ENCODE measurements at regions not wholly inside any gene's neighbourhood (a gene's known extent, or its start where the extent isn't known, plus 50 kb on each side); places are given as distances from the start of the nearest gene placed in this dataset.

DNA sequence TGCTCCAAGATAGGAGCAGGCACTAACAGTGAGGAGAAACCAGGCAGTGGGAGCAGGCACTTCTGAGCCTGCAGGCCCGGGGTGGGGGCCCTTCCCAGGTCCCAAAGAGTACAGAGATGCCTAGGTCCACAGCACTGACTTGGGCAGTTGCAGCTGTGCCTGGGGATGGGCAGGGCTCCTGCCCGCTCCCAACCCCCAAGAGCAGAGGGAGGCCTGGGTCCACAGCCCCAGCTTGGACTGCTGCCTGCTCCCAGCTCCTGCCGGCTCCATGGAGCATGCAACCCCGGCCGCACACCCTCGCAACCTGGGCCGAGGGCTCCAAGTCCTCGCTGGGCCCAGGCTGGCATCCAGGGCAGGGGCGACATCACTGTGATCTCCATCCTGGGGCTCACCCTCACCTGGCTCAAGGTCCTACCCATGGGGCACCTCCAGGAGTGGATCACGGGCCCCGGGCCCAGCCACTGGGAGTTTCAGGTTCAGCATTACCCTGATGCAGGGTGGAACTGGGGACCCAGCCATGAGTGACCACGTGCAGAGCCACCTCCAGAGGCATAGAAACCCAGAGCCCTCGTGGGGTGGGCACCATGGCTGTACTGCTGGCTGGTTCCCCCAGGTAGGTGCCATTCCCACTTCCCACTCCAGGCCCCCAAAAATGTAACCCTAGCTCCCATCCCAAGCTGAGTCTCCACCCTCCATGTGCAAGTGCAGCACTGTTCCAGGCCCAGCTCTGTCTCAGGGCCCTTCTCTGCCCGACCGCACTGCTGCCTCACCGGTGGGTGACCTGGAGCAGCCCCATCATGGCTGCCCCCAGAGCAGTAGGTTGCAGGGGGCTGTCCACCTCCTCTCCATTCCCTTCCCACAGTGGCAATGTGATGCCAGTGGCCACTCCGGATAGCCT is 325.6 kb downstream of the NR4A2 start:
- H3K4me1 ChIP-seq (ENCODE audit: control insufficient read depth in 1 of 2, insufficient read depth in 2 of 2, low read depth in 1 of 2, low read length in 1 of 2): no peaks in the 10 kb centered on the region
- H3K79me2 ChIP-seq (ENCODE audit: insufficient read depth): no peaks in the 10 kb centered on the region
- no peak for TF ChIP-seq RAD21 (IDR thresholded peaks at IDR 0.05; ENCODE audit: low read length)
- no peak for TF ChIP-seq USF2 (IDR thresholded peaks at IDR 0.05; ENCODE audit: borderline replicate concordance, low read depth, low read length)
- TF ChIP-seq JUND (IDR thresholded peaks at IDR 0.05): no peak
- TF ChIP-seq, protein P1, sequence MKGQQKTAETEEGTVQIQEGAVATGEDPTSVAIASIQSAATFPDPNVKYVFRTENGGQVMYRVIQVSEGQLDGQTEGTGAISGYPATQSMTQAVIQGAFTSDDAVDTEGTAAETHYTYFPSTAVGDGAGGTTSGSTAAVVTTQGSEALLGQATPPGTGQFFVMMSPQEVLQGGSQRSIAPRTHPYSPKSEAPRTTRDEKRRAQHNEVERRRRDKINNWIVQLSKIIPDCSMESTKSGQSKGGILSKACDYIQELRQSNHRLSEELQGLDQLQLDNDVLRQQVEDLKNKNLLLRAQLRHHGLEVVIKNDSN (IDR thresholded peaks at IDR 0.05; ENCODE audit: borderline replicate concordance, low read depth): no peak
- no peak for TF ChIP-seq MAX (IDR thresholded peaks at IDR 0.05; ENCODE audit: low read depth)
- no peak for TF ChIP-seq SMC3 (IDR thresholded peaks at IDR 0.05; ENCODE audit: low read depth, low read length)
- TF ChIP-seq, protein P2, sequence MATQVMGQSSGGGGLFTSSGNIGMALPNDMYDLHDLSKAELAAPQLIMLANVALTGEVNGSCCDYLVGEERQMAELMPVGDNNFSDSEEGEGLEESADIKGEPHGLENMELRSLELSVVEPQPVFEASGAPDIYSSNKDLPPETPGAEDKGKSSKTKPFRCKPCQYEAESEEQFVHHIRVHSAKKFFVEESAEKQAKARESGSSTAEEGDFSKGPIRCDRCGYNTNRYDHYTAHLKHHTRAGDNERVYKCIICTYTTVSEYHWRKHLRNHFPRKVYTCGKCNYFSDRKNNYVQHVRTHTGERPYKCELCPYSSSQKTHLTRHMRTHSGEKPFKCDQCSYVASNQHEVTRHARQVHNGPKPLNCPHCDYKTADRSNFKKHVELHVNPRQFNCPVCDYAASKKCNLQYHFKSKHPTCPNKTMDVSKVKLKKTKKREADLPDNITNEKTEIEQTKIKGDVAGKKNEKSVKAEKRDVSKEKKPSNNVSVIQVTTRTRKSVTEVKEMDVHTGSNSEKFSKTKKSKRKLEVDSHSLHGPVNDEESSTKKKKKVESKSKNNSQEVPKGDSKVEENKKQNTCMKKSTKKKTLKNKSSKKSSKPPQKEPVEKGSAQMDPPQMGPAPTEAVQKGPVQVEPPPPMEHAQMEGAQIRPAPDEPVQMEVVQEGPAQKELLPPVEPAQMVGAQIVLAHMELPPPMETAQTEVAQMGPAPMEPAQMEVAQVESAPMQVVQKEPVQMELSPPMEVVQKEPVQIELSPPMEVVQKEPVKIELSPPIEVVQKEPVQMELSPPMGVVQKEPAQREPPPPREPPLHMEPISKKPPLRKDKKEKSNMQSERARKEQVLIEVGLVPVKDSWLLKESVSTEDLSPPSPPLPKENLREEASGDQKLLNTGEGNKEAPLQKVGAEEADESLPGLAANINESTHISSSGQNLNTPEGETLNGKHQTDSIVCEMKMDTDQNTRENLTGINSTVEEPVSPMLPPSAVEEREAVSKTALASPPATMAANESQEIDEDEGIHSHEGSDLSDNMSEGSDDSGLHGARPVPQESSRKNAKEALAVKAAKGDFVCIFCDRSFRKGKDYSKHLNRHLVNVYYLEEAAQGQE (IDR thresholded peaks at IDR 0.05; ENCODE audit: low read depth, low read length): no peak
- no peak for TF ChIP-seq MEF2A (IDR thresholded peaks at IDR 0.05; ENCODE audit: borderline replicate concordance, low read depth)
- H3K36me3 ChIP-seq (replicated peaks in 1 of 2; ENCODE audit: control insufficient read depth in 1 of 2, insufficient read depth in 2 of 2, low read length in 1 of 2): no peaks in the 10 kb centered on the region
- H3K9me2 ChIP-seq: no peaks in the 10 kb centered on the region
- H3K9me3 ChIP-seq: no peaks in the 10 kb centered on the region
- no peaks in the 10 kb centered on the region for H4K20me1 ChIP-seq (ENCODE audit: insufficient read depth)
- H3K4me3 ChIP-seq (ENCODE audit: low read depth in 2 of 2, low read length in 1 of 2): no peak overlapping the region
- no peak overlapping the region for H3K9ac ChIP-seq
- CTCF ChIA-PET: no interaction called here
- no peaks in the 10 kb centered on the region for H3K27me3 ChIP-seq (ENCODE audit: insufficient read depth)
- no peak overlapping the region for H3K27ac ChIP-seq (ENCODE audit: low read depth in 2 of 2, low read length in 1 of 2)
- DNase-seq: peak; percentile 2
- 32% methylated on average over 7 of the region's 17 CpGs for WGBS (ENCODE audit: low lambda C conversion rate)
- no peak overlapping the region for H3K4me2 ChIP-seq
- POLR2A ChIA-PET: no interaction called here
- no peak overlapping the region for H2AFZ ChIP-seq (ENCODE audit: low read depth)
- H3F3A ChIP-seq (replicated peaks; ENCODE audit: insufficient read depth): no peaks in the 10 kb centered on the region

DNA sequence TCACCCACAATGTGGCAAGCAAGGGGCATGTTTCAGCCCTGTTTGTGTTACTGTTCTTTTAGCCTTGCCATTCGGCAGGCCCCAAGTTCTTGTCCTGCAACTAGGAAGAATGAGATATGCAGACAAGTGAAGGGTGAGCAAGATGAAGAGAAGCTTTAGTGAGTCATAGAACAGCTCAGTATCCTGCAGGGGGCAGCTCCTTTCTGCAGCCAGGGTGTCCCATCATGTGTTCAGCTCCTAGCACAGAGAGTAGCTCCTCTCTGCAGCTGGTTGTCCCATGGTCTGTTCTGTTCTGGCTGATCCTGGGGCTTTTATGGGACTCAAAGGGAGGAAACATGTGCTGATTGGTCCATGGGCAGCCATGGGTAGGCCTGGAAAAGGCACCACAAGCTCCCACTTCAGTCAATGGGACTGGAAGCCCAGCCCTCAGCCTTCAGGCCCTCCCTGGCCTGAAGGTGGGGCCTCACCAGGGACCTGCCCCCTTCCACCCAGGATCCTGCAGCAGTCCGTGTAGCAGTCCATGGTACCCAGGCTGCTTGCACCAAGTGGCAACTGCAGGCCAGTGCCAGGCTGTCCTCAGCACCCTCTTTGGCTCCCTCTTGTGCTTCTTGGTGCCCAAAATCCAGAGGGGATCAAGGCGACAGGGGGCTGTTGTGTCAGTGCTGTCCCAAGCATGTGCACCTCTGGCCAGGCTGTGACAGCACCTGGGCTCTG is 326.4 kb downstream of the NR4A2 start:
- no peaks in the 10 kb centered on the region for H3K9me3 ChIP-seq
- ChIA-PET POLR2A (no interaction called here), CTCF (interaction anchor here (1.0 kb wide), 1 partner anchor 583 kb away, joined by 4 read pairs; no protein-coding TSS in a partner anchor)
- H3K79me2 ChIP-seq (ENCODE audit: insufficient read depth): no peaks in the 10 kb centered on the region
- no peak overlapping the region for H2AFZ ChIP-seq (ENCODE audit: low read depth)
- no peak overlapping the region for H3K27ac ChIP-seq (ENCODE audit: low read depth in 2 of 2, low read length in 1 of 2)
- H4K20me1 ChIP-seq (ENCODE audit: insufficient read depth): no peaks in the 10 kb centered on the region
- no peak overlapping the region for H3K4me3 ChIP-seq (ENCODE audit: low read depth in 2 of 2, low read length in 1 of 2)
- H3F3A ChIP-seq (replicated peaks; ENCODE audit: insufficient read depth): no peaks in the 10 kb centered on the region
- no peak overlapping the region for H3K4me2 ChIP-seq
- H3K4me1 ChIP-seq (ENCODE audit: control insufficient read depth in 1 of 2, insufficient read depth in 2 of 2, low read depth in 1 of 2, low read length in 1 of 2): no peaks in the 10 kb centered on the region
- no peaks in the 10 kb centered on the region for H3K36me3 ChIP-seq (replicated peaks in 1 of 2; ENCODE audit: control insufficient read depth in 1 of 2, insufficient read depth in 2 of 2, low read length in 1 of 2)
- H3K9me2 ChIP-seq: no peaks in the 10 kb centered on the region
- no peaks in the 10 kb centered on the region for H3K27me3 ChIP-seq (ENCODE audit: insufficient read depth)
- DNase-seq: no peak
- WGBS (ENCODE audit: low lambda C conversion rate): 27% methylated on average over 1 of the region's 3 CpGs
- no peak overlapping the region for H3K9ac ChIP-seq
- TF ChIP-seq GABPA (IDR thresholded peaks at IDR 0.05; ENCODE audit: low read depth) (no peak), FOSL2 (IDR thresholded peaks at IDR 0.05; ENCODE audit: borderline replicate concordance, low read depth) (no peak), NFIC (IDR thresholded peaks at IDR 0.05; ENCODE audit: borderline replicate concordance) (no peak), RCOR1 (IDR thresholded peaks at IDR 0.05; ENCODE audit: low read length) (no peak), MEF2A (IDR thresholded peaks at IDR 0.05; ENCODE audit: borderline replicate concordance, low read depth) (no peak), JUND (IDR thresholded peaks at IDR 0.05) (no peak), TEAD4 (IDR thresholded peaks at IDR 0.05; ENCODE audit: borderline replicate concordance, insufficient read depth) (no peak)
- TF ChIP-seq, protein P2 (IDR thresholded peaks at IDR 0.05; ENCODE audit: low read depth, low read length): no peak
- TF ChIP-seq, protein P3, sequence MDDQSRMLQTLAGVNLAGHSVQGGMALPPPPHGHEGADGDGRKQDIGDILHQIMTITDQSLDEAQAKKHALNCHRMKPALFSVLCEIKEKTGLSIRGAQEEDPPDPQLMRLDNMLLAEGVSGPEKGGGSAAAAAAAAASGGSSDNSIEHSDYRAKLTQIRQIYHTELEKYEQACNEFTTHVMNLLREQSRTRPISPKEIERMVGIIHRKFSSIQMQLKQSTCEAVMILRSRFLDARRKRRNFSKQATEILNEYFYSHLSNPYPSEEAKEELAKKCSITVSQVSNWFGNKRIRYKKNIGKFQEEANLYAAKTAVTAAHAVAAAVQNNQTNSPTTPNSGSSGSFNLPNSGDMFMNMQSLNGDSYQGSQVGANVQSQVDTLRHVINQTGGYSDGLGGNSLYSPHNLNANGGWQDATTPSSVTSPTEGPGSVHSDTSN (IDR thresholded peaks at IDR 0.05): no peak
